Right cardiac atrium (tissue), 5 donors: ENCODE measurements at regions not wholly inside any gene's neighbourhood (a gene's known extent, or its start where the extent isn't known, plus 50 kb on each side); places are given as distances from the start of the nearest gene placed in this dataset.

Experiments used
- ATAC-seq, 2 donors: fragments of 200-7000 bp; cut with Tn5 transposase; one replicate each; pipeline versions ENCODE4 v1.8.0 to v1.9.1; 2020; ENCODE audit warnings: moderate library complexity in 2 of 2, mild to moderate bottlenecking in 1 of 2
- DNase-seq, 3 donors: peaks; one replicate each; pipeline ENCODE4 v3.0.0-alpha.2; 2020
- H3K27ac ChIP-seq: one replicate; pipeline ENCODE4 v1.5.1; 2013; ENCODE audit warnings: mild to moderate bottlenecking, low read length, control low read depth, moderate library complexity
- H3K27me3 ChIP-seq: one replicate; pipeline ENCODE4 v1.6.1; 2013; ENCODE audit not compliant: control insufficient read depth, insufficient read depth
- H3K4me1 ChIP-seq: one replicate; pipeline ENCODE4 v1.6.1; 2013; ENCODE audit warnings: low read length; ENCODE audit not compliant: control insufficient read depth, insufficient read depth
- H3K4me3 ChIP-seq: one replicate; pipeline ENCODE4 v1.5.1; 2013; ENCODE audit warnings: low read length, control low read depth
- H3K9me3 ChIP-seq: one replicate; pipeline ENCODE4 v1.6.1; 2013; ENCODE audit warnings: low read length; ENCODE audit not compliant: control insufficient read depth
- WGBS: extraction: QIAGEN DNeasy Blood & Tissue Kit; methylation state at CpG from one replicate; pipeline ENCODE4 v1.1.7; 2013; 5-methylcytosine and 5-hydroxymethylcytosine counted together
- intact Hi-C, 4 donors: fragments of 100-400 bp; cut with DNase I; formaldehyde crosslinking; loops; one replicate each; pipeline versions ENCODE4 v1.11.0 to v1.14.0; 2022 to 2023
- donor health status: healthy with polysubstance abuse.
- donor health status: DM: no; HTN: yes; CAD: no.
- donor health status: DM: no; HTN: no; CAD: no.
- donor health status: DM: no; HTN: yes; CAD: no; lungs with severe emphysema.
- donor health status: DM: yes; HTN: yes; CAD: no.

- peak in 1 of 2 donors; percentile 16 for ATAC-seq
- intact Hi-C loops, result no loop called here
- Histone ChIP-seq H3K27me3 (no peaks in the 10 kb centered on the region), H3K27ac (no peak overlapping the region), H3K4me1 (no peaks in the 10 kb centered on the region), H3K4me3 (no peak overlapping the region), H3K9me3 (no peaks in the 10 kb centered on the region)
- WGBS, result 85% methylated on average over 7 of the region's 7 CpGs
- no peak for DNase-seq
Measured at GRCh38 chr3:187795207-187795960, 50.1 kb upstream of the BCL6 start.

- no peak for DNase-seq
- intact Hi-C loops, result no loop called here
- H3K4me3 ChIP-seq, result no peak overlapping the region
- no peaks in the 10 kb centered on the region for H3K4me1 ChIP-seq
- no peaks in the 10 kb centered on the region for H3K9me3 ChIP-seq
- H3K27me3 ChIP-seq, result no peaks in the 10 kb centered on the region
- 75% methylated on average over 1 of the region's 1 CpG for WGBS
- no peak overlapping the region for H3K27ac ChIP-seq
- no peak for ATAC-seq
Measured at GRCh38 chr3:187798126-187798525, 52.9 kb upstream of the BCL6 start.

DNA sequence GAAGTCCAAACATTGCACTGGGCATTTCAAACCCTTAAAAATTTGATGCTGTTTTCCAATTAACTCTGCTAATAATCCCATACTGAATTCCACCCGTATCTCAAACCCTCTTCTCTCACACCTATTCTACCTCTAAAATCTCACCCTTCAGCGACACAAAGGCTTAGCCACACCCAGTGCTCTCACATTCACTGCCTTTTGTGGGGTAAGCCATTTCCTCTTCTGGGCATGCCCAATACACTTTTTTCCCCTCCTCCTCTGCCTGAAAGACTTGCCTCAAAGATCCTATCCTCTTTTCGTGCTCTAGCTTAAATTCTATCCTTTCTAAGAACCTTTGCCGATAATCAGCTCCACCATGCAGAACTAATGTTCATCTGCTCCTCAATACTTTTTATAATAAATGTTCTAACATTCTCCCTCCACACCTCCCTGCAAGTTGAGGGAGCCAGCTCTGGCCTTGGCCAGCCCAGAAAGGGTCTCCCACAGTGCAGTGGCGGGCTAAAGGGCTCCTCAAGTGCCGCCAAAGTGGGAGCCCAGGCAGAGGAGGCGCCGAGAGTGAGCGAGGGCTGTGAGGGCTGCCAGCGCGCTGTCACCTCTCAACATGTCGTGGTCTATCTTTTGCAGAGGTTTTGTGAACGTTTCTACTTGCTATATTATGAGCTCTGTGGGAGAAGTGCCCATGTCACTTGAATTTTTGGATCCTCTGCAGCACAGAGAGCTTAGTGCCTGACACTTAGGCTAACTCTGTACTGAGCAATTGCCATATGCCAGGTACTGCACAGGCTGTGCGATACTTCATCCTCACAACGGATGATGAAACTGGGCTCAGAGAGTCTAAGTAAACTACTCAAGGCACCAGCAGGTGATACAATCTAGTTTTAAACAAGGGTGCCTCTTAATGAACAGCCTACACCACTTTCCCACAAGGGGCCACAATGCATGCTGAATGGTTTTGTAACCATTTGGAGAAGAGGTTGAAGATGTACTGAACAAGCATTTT, 53.6 kb upstream of the BCL6 start:
- Histone ChIP-seq H3K27me3 (no peaks in the 10 kb centered on the region), H3K4me1 (no peaks in the 10 kb centered on the region), H3K4me3 (no peak overlapping the region), H3K27ac (no peak overlapping the region), H3K9me3 (no peaks in the 10 kb centered on the region)
- peak in 1 of 2 donors; percentile 51 for ATAC-seq
- 74% methylated on average over 15 of the region's 15 CpGs for WGBS
- intact Hi-C loops, result no loop called here
- no peak for DNase-seq

GRCh38 chr3:187799942-187800641, 54.8 kb upstream of the BCL6 start:
- Histone ChIP-seq H3K9me3 (no peaks in the 10 kb centered on the region), H3K4me3 (no peak overlapping the region), H3K4me1 (no peaks in the 10 kb centered on the region), H3K27me3 (no peaks in the 10 kb centered on the region), H3K27ac (no peak overlapping the region)
- intact Hi-C loops, result no loop called here
- WGBS, result 69% methylated on average over 4 of the region's 4 CpGs
- ATAC-seq, result no peak
- no peak for DNase-seq

- no peak overlapping the region for H3K4me3 ChIP-seq
- intact Hi-C loops, result no loop called here
Measured at GRCh38 chr3:187801152-187801551, 55.9 kb upstream of the BCL6 start.

DNA sequence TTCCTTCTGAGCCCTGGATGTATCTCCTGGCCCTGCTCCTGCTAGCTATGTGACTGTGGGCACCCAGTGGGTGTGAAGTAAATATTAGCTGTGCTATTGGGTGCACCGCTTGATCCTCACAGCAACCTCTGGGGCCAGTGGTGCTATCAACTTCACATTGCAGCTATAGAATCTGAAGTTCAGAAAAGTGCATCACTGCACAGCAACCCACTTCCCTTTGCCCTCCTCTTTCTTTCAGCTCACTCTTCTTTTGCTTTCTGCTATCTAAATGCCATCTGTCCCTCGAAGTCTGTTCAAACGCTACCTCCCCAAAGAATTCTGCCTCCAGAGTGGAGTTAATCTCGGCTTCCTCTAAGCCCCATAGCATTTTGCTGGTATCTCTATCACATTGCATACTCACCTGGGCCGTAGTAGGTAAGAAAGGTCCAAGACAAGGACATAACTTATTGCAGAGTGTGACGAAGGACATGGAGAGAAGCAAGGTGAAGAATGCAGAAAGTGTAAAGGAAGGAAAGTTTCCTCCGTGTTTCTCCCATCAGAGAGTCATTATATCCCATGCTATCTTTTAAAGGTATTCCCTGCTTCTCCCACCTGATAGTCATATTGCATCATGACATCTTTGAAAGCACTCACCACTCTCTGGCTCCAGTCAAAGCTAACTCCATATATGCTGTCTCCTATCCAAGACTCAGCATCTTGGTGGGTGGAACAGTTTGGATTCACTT, 57.1 kb upstream of the BCL6 start:
- no peaks in the 10 kb centered on the region for H3K27me3 ChIP-seq
- ATAC-seq (no peak), DNase-seq (no peak)
- no peak overlapping the region for H3K4me3 ChIP-seq
- intact Hi-C loops, result no loop called here
- 86% methylated on average over 7 of the region's 7 CpGs for WGBS
- H3K4me1 ChIP-seq, result no peaks in the 10 kb centered on the region
- no peak overlapping the region for H3K27ac ChIP-seq
- no peaks in the 10 kb centered on the region for H3K9me3 ChIP-seq

More at GRCh38 chr3:187801152-187801551, 55.9 kb upstream of the BCL6 start:
- Histone ChIP-seq H3K9me3 (no peaks in the 10 kb centered on the region), H3K27ac (no peak overlapping the region), H3K27me3 (no peaks in the 10 kb centered on the region), H3K4me1 (no peaks in the 10 kb centered on the region)
- DNase-seq (no peak), ATAC-seq (no peak)
- WGBS, result 81% methylated on average over 5 of the region's 5 CpGs

GRCh38 chr3:187802928-187803259, 57.6 kb upstream of the BCL6 start:
- WGBS, result 81% methylated on average over 9 of the region's 9 CpGs
- Histone ChIP-seq H3K4me3 (no peak overlapping the region), H3K27me3 (no peaks in the 10 kb centered on the region), H3K4me1 (no peaks in the 10 kb centered on the region), H3K27ac (no peak overlapping the region), H3K9me3 (no peaks in the 10 kb centered on the region)
- no peak for DNase-seq
- no peak for ATAC-seq
- intact Hi-C loops, result no loop called here

- 84% methylated on average over 11 of the region's 11 CpGs for WGBS
- H3K27ac ChIP-seq, result no peak overlapping the region
- H3K27me3 ChIP-seq, result no peaks in the 10 kb centered on the region
- H3K9me3 ChIP-seq, result no peaks in the 10 kb centered on the region
- ATAC-seq (no peak), DNase-seq (no peak)
- no peaks in the 10 kb centered on the region for H3K4me1 ChIP-seq
- intact Hi-C loops, result no loop called here
- H3K4me3 ChIP-seq, result no peak overlapping the region
Measured at GRCh38 chr3:187804120-187804744, 59.0 kb upstream of the BCL6 start.

GRCh38 chr3:187804745-187805121, 59.5 kb upstream of the BCL6 start:
- H3K27ac ChIP-seq, result no peak overlapping the region
- WGBS, result 71% methylated on average over 7 of the region's 7 CpGs
- peaks cover under 1% of the 10 kb centered on the region for H3K4me1 ChIP-seq
- no peak overlapping the region for H3K4me3 ChIP-seq
- DNase-seq, result no peak
- no peak for ATAC-seq
- intact Hi-C loops, result no loop called here
- no peaks in the 10 kb centered on the region for H3K9me3 ChIP-seq
- no peaks in the 10 kb centered on the region for H3K27me3 ChIP-seq

GRCh38 chr3:187805774-187806173, 60.5 kb upstream of the BCL6 start:
- WGBS, result 83% methylated on average over 5 of the region's 5 CpGs
- intact Hi-C loops, result no loop called here
- Histone ChIP-seq H3K27me3 (no peaks in the 10 kb centered on the region), H3K4me1 (peaks cover 3% of the 10 kb centered on the region), H3K27ac (no peak overlapping the region), H3K9me3 (no peaks in the 10 kb centered on the region), H3K4me3 (no peak overlapping the region)
- ATAC-seq (no peak), DNase-seq (no peak)
